GM23338 (cell line): ENCODE measurements at regions not wholly inside any gene's neighbourhood (a gene's known extent, or its start where the extent isn't known, plus 50 kb on each side); places are given as distances from the start of the nearest gene placed in this dataset.

Experiments used
- ATAC-seq: fragments of 200-7000 bp; cut with Tn5 transposase; 3 replicates; pipeline ENCODE4 v1.9.1; 2020
- DNase-seq: peaks from one replicate; pipeline ENCODE4 v3.0.0-alpha.2; 2015; ENCODE audit warnings: low spot score
- H2AFZ ChIP-seq: fragments of 200-600 bp; sonication (generic); 2 replicates; pipeline ENCODE4 v1.8.0; 2016; ENCODE audit warnings: antibody characterized with exemption, mild to moderate bottlenecking, moderate library complexity
- H3F3A ChIP-seq: fragments of 200-600 bp; sonication (generic); replicated peaks from 2 replicates; pipeline ENCODE4 v1.8.0; 2017; ENCODE audit warnings: antibody characterized with exemption, mixed run types, low read depth
- H3K27ac ChIP-seq: fragments of 200-600 bp; sonication (generic); 2 replicates; pipeline ENCODE4 v1.6.1; 2016; ENCODE audit warnings: low read depth
- H3K27me3 ChIP-seq: fragments of 200-600 bp; sonication (generic); 2 replicates; pipeline ENCODE4 v1.8.0; 2016; ENCODE audit warnings: mild to moderate bottlenecking, mixed run types, moderate library complexity; ENCODE audit not compliant: insufficient read depth
- H3K36me3 ChIP-seq: fragments of 200-600 bp; sonication (generic); 2 replicates; pipeline ENCODE4 v1.8.0; 2016; ENCODE audit warnings: mild to moderate bottlenecking; ENCODE audit not compliant: insufficient read depth
- H3K4me1 ChIP-seq: fragments of 200-600 bp; sonication (generic); 2 replicates; pipeline ENCODE4 v1.8.0; 2016; ENCODE audit warnings: mild to moderate bottlenecking, moderate library complexity; ENCODE audit not compliant: insufficient read depth
- H3K4me2 ChIP-seq: fragments of 200-600 bp; sonication (generic); 2 replicates; pipeline ENCODE4 v1.7.1; 2017; ENCODE audit warnings: mixed run types
- H3K4me3 ChIP-seq: fragments of 200-600 bp; sonication (generic); 2 replicates; pipeline ENCODE4 v1.6.1; 2016; ENCODE audit warnings: mixed run types
- H3K79me2 ChIP-seq: fragments of 200-600 bp; sonication (generic); replicated peaks from 2 replicates; pipeline ENCODE4 v1.8.0; 2017; ENCODE audit warnings: mild to moderate bottlenecking; ENCODE audit not compliant: insufficient read depth
- H3K9me2 ChIP-seq: fragments of 200-600 bp; sonication (generic); 2 replicates; pipeline ENCODE4 v1.8.0; 2017; ENCODE audit not compliant: insufficient read depth
- H4K20me1 ChIP-seq: fragments of 200-600 bp; sonication (generic); replicated peaks from 2 replicates; pipeline ENCODE4 v1.8.0; 2017; ENCODE audit warnings: mild to moderate bottlenecking; ENCODE audit not compliant: insufficient read depth
- H3K27ac Mint-ChIP-seq: 2 replicates; pipeline ENCODE4 v1.8.0; 2020; ENCODE audit warnings: inconsistent platforms, mild to moderate bottlenecking, moderate library complexity, mixed read lengths
- H3K27me3 Mint-ChIP-seq: 3 replicates; pipeline ENCODE4 v1.8.0; 2022; ENCODE audit warnings: low read depth, mild to moderate bottlenecking, moderate library complexity, mixed read lengths, inconsistent platforms; ENCODE audit not compliant: insufficient read depth, poor library complexity
- H3K36me3 Mint-ChIP-seq: 3 replicates; pipeline ENCODE4 v1.8.0; 2021; ENCODE audit warnings: low read depth, mild to moderate bottlenecking, inconsistent platforms, moderate library complexity, mixed read lengths
- H3K4me1 Mint-ChIP-seq: 3 replicates; pipeline ENCODE4 v1.8.0; 2020; ENCODE audit warnings: mild to moderate bottlenecking, inconsistent platforms, mixed read lengths
- H3K4me3 Mint-ChIP-seq: 3 replicates; pipeline ENCODE4 v1.8.0; 2021; ENCODE audit warnings: moderate library complexity, mild to moderate bottlenecking, inconsistent platforms, mixed read lengths
- H3K9me3 Mint-ChIP-seq: 3 replicates; pipeline ENCODE4 v1.8.0; 2020; ENCODE audit warnings: moderate library complexity, mild to moderate bottlenecking, inconsistent platforms, mixed read lengths
- CREB1 ChIP-seq: fragments of 250-450 bp; sonication (Bioruptor Pico); IDR thresholded peaks from 2 replicates; pipeline ENCODE4 v1.5.0; 2020; ENCODE audit warnings: low read depth, mild to moderate bottlenecking, moderate library complexity
- CTCF ChIP-seq, 2 experiments: fragments of 200-600 bp in 1 of 2; sonication (generic) in 1 of 2; conservative IDR thresholded peaks; 2 replicates each; pipeline versions ENCODE4 v1.5.1 to v1.6.1; 2016 to 2017; ENCODE audit warnings: antibody characterized with exemption in 2 of 2, low read depth in 2 of 2, mild to moderate bottlenecking in 2 of 2, moderate library complexity in 1 of 2
- EZH2 ChIP-seq: fragments of 200-600 bp; sonication (generic); IDR thresholded peaks from one replicate; pipeline ENCODE4 v1.8.0; 2017; ENCODE audit warnings: antibody characterized with exemption, mild to moderate bottlenecking, low read depth; ENCODE audit not compliant: unreplicated experiment
- EZH2phosphoT487 ChIP-seq: fragments of 200-600 bp; sonication (generic); IDR thresholded peaks from one replicate; pipeline ENCODE4 v1.8.1; 2018; ENCODE audit warnings: antibody characterized with exemption; ENCODE audit not compliant: unreplicated experiment
- JUNB ChIP-seq: IDR thresholded peaks from one replicate; pipeline ENCODE4 v1.6.1; 2016; ENCODE audit warnings: antibody characterized with exemption; ENCODE audit not compliant: unreplicated experiment
- NANOG ChIP-seq: IDR thresholded peaks from 2 replicates; pipeline ENCODE4 v1.6.1; 2016; ENCODE audit warnings: antibody characterized with exemption, borderline replicate concordance
- POLR2AphosphoS5 ChIP-seq: IDR thresholded peaks from 2 replicates; pipeline ENCODE4 v1.6.1; 2016; ENCODE audit warnings: antibody characterized with exemption, low read depth
- REST ChIP-seq: IDR thresholded peaks from one replicate; pipeline ENCODE4 v1.6.1; 2018; ENCODE audit warnings: antibody characterized with exemption; ENCODE audit not compliant: unreplicated experiment
- STAT1 ChIP-seq: IDR thresholded peaks from one replicate; pipeline ENCODE4 v1.6.1; 2016; ENCODE audit warnings: antibody characterized with exemption; ENCODE audit not compliant: unreplicated experiment
- ZNF114 ChIP-seq: fragments of 250-450 bp; sonication (Bioruptor Pico); IDR thresholded peaks from 2 replicates; pipeline ENCODE4 v1.5.0; 2020; ENCODE audit warnings: mild to moderate bottlenecking, moderate library complexity
- ZNF331 ChIP-seq: fragments of 250-450 bp; sonication (Bioruptor Pico); IDR thresholded peaks from 2 replicates; pipeline ENCODE4 v1.5.0; 2020; ENCODE audit warnings: low read depth, mild to moderate bottlenecking, moderate library complexity
- ZNF462 ChIP-seq: fragments of 250-450 bp; sonication (Bioruptor Pico); IDR thresholded peaks from 2 replicates; pipeline ENCODE4 v1.5.0; 2020; ENCODE audit warnings: mild to moderate bottlenecking, moderate library complexity
- TF ChIP-seq, protein P1 (sequence below): IDR thresholded peaks from 2 replicates; pipeline ENCODE4 v1.6.1; 2016; ENCODE audit warnings: antibody characterized with exemption

GRCh38 chr3:21991061-21991460 is 240.1 kb upstream of the ZNF385D start:
- Mint-ChIP-seq H3K4me1 (peaks cover 3% of the 10 kb centered on the region; the same call in 2 of the 3 replicates), H3K4me3 (no peak overlapping the region), H3K27ac (no peak overlapping the region), H3K27me3 (no peaks in the 10 kb centered on the region), H3K9me3 (no peaks in the 10 kb centered on the region), H3K36me3 (no peaks in the 10 kb centered on the region; the same call in 2 of the 3 replicates)
- ATAC-seq (no peak), DNase-seq (no peak)
- H3K4me3 ChIP-seq, result no peak overlapping the region
- no peaks in the 10 kb centered on the region for H3K27me3 ChIP-seq
- H3K36me3 ChIP-seq, result no peaks in the 10 kb centered on the region
- H3K27ac ChIP-seq, result no peak overlapping the region
- TF ChIP-seq, protein P1, sequence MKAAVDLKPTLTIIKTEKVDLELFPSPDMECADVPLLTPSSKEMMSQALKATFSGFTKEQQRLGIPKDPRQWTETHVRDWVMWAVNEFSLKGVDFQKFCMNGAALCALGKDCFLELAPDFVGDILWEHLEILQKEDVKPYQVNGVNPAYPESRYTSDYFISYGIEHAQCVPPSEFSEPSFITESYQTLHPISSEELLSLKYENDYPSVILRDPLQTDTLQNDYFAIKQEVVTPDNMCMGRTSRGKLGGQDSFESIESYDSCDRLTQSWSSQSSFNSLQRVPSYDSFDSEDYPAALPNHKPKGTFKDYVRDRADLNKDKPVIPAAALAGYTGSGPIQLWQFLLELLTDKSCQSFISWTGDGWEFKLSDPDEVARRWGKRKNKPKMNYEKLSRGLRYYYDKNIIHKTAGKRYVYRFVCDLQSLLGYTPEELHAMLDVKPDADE, result no peak
- TF ChIP-seq NANOG (no peak), CREB1 (CRISPR knock-in tag) (no peak), CTCF (conservative IDR thresholded peaks at IDR 0.05; ENCODE audit: low read depth in 2 of 2) (no peak), ZNF331 (CRISPR knock-in tag) (no peak), EZH2phosphoT487 (no peak), ZNF462 (CRISPR knock-in tag) (no peak), EZH2 (no peak), JUNB (no peak), ZNF114 (CRISPR knock-in tag) (no peak), REST (no peak), STAT1 (no peak), POLR2AphosphoS5 (no peak)
- no peak overlapping the region for H3K4me2 ChIP-seq
- H3K9me2 ChIP-seq, result no peaks in the 10 kb centered on the region
- H3K4me1 ChIP-seq, result no peaks in the 10 kb centered on the region
- H4K20me1 ChIP-seq, result no peaks in the 10 kb centered on the region
- H2AFZ ChIP-seq, result no peak overlapping the region
- H3K79me2 ChIP-seq, result no peaks in the 10 kb centered on the region
- H3F3A ChIP-seq, result no peaks in the 10 kb centered on the region
